ENCODE measurements at regions not wholly inside any gene's neighbourhood (a gene's known extent, or its start where the extent isn't known, plus 50 kb on each side); places are given as distances from the start of the nearest gene placed in this dataset.

- intact Hi-C loops (cut with DNase I) = no loop called here
- Histone ChIP-seq H3K27me3 (no peaks in the 10 kb centered on the region), H3K27ac (no peak overlapping the region), H3K36me3 (no peaks in the 10 kb centered on the region), H3K9me3 (no peaks in the 10 kb centered on the region), H3K4me3 (no peak overlapping the region), H3K4me1 (no peaks in the 10 kb centered on the region)
- no peak for DNase-seq
- no peak for ATAC-seq
- TF ChIP-seq CTCF (IDR thresholded peaks at IDR 0.05) = no peak
Observed at GRCh38 chr18:43886341-43886740, 609.1 kb upstream of the SYT4 start.

- TF ChIP-seq CTCF (IDR thresholded peaks at IDR 0.05) = no peak
- H3K4me3 ChIP-seq = no peak overlapping the region
- no peaks in the 10 kb centered on the region for H3K36me3 ChIP-seq
- H3K27ac ChIP-seq = no peak overlapping the region
- intact Hi-C loops (cut with DNase I) = no loop called here
- DNase-seq (no peak), ATAC-seq (no peak)
- H3K27me3 ChIP-seq = no peaks in the 10 kb centered on the region
- no peaks in the 10 kb centered on the region for H3K9me3 ChIP-seq
- H3K4me1 ChIP-seq = no peaks in the 10 kb centered on the region
Observed at GRCh38 chr18:43887491-43887890, 610.2 kb upstream of the SYT4 start.

GRCh38 chr18:43888598-43888997, 611.3 kb upstream of the SYT4 start:
- Histone ChIP-seq H3K4me1 (no peaks in the 10 kb centered on the region), H3K27ac (no peak overlapping the region), H3K9me3 (no peaks in the 10 kb centered on the region), H3K27me3 (no peaks in the 10 kb centered on the region), H3K36me3 (no peaks in the 10 kb centered on the region), H3K4me3 (no peak overlapping the region)
- TF ChIP-seq CTCF (IDR thresholded peaks at IDR 0.05) = no peak
- ATAC-seq (no peak), DNase-seq (no peak)
- intact Hi-C loops (cut with DNase I) = no loop called here

- no peaks in the 10 kb centered on the region for H3K27me3 ChIP-seq
Observed at GRCh38 chr18:43893001-43893637, 615.8 kb upstream of the SYT4 start.

GRCh38 chr18:43904209-43904837, 627.0 kb upstream of the SYT4 start:
- intact Hi-C loops (cut with DNase I) = no loop called here
- ATAC-seq (no peak), DNase-seq (no peak)
- no peak for TF ChIP-seq CTCF (IDR thresholded peaks at IDR 0.05)
- Histone ChIP-seq H3K9me3 (no peaks in the 10 kb centered on the region), H3K4me1 (no peaks in the 10 kb centered on the region), H3K27ac (no peak overlapping the region), H3K4me3 (no peak overlapping the region), H3K27me3 (no peaks in the 10 kb centered on the region), H3K36me3 (no peaks in the 10 kb centered on the region)

More at GRCh38 chr18:43893001-43893637, 615.8 kb upstream of the SYT4 start:
- H3K9me3 ChIP-seq = no peaks in the 10 kb centered on the region
- H3K27ac ChIP-seq = no peak overlapping the region
- H3K4me3 ChIP-seq = no peak overlapping the region
- no peaks in the 10 kb centered on the region for H3K36me3 ChIP-seq
- no peak for TF ChIP-seq CTCF (IDR thresholded peaks at IDR 0.05)
- H3K4me1 ChIP-seq = no peaks in the 10 kb centered on the region
- DNase-seq (no peak), ATAC-seq (no peak)
- intact Hi-C loops (cut with DNase I) = no loop called here

Measured in upper lobe of right lung (tissue), 1 donor.